C4-2B (cell line): ENCODE measurements at regions not wholly inside any gene's neighbourhood (a gene's known extent, or its start where the extent isn't known, plus 50 kb on each side); places are given as distances from the start of the nearest gene placed in this dataset.

ENCODE experiments used
- ZFX ChIP-seq: fragments of 450-650 bp; IDR thresholded peaks from 2 replicates; pipeline ENCODE4 v1.6.1; 2017
- TF ChIP-seq, protein P1 (sequence below): fragments of 450-650 bp; conservative IDR thresholded peaks from 2 replicates; pipeline ENCODE4 v1.5.1; 2017; ENCODE audit warnings: mild to moderate bottlenecking

DNA sequence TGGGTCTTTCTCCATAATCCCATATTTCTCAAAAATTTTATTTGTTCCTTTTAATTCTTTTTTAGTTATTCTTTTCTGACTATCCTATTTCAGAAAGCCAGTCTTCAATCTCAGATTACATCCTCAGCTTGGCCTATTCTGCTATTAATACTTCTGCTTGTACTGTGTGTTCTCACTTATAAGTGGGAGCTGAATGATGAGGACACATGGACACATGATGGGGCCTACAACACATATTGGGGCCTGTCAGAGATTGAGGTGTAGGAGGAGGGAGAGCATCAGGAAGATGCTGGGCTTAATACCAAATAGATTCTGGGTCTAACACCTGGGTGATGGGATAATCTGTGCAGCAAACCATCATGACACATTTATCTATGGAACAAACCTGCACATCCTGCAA, 82.3 kb downstream of the MAGEE1 start:
- TF ChIP-seq, protein P1, sequence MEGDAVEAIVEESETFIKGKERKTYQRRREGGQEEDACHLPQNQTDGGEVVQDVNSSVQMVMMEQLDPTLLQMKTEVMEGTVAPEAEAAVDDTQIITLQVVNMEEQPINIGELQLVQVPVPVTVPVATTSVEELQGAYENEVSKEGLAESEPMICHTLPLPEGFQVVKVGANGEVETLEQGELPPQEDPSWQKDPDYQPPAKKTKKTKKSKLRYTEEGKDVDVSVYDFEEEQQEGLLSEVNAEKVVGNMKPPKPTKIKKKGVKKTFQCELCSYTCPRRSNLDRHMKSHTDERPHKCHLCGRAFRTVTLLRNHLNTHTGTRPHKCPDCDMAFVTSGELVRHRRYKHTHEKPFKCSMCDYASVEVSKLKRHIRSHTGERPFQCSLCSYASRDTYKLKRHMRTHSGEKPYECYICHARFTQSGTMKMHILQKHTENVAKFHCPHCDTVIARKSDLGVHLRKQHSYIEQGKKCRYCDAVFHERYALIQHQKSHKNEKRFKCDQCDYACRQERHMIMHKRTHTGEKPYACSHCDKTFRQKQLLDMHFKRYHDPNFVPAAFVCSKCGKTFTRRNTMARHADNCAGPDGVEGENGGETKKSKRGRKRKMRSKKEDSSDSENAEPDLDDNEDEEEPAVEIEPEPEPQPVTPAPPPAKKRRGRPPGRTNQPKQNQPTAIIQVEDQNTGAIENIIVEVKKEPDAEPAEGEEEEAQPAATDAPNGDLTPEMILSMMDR, result no peak
- TF ChIP-seq ZFX, result no peak
